NK-92 treated with Interleukin-12 subunit alpha and Interleukin-12 subunit beta, amount 100 ng/mL, for 24 hours (cell line): ENCODE measurements at regions not wholly inside any gene's neighbourhood (a gene's known extent, or its start where the extent isn't known, plus 50 kb on each side); places are given as distances from the start of the nearest gene placed in this dataset.
"Not testable (repeated sequence)": the region's sequence is repeated elsewhere in the genome, so short reads cannot be mapped to it uniquely, and the experiment has no call there.

Source experiments
- DNase-seq: peaks from one replicate; lab custom pipeline; 2025; lab: John Stamatoyannopoulos, UW

- no peak for DNase-seq
Measured at GRCh38 chr2:192536922-192537624, 342.3 kb upstream of the TMEFF2 start.

GRCh38 chr2:192535956-192536921 lies 341.5 kb upstream of the TMEFF2 start:
- no peak for DNase-seq

- DNase-seq, result no peak
Measured at GRCh38 chr2:192534072-192534471, 339.3 kb upstream of the TMEFF2 start.

GRCh38 chr2:192524642-192525251 lies 330.0 kb upstream of the TMEFF2 start:
- DNase-seq, result not testable (repeated sequence)

- not testable (repeated sequence) for DNase-seq
Measured at GRCh38 chr2:192524214-192524613, 329.5 kb upstream of the TMEFF2 start.

- no peak for DNase-seq
Measured at GRCh38 chr2:192515937-192516336, 321.2 kb upstream of the TMEFF2 start.

- DNase-seq, result no peak
Measured at GRCh38 chr2:192513575-192513974, 318.8 kb upstream of the TMEFF2 start.

GRCh38 chr2:192507836-192508450 lies 313.2 kb upstream of the TMEFF2 start:
- DNase-seq, result not testable (repeated sequence)

- DNase-seq, result no peak
Measured at GRCh38 chr2:192500550-192501200, 305.9 kb upstream of the TMEFF2 start.

- DNase-seq, result no peak
Measured at GRCh38 chr2:192499476-192499875, 304.7 kb upstream of the TMEFF2 start.

GRCh38 chr2:192498747-192499146 lies 304.0 kb upstream of the TMEFF2 start:
- DNase-seq, result no peak

GRCh38 chr2:192488158-192488557 lies 293.4 kb upstream of the TMEFF2 start:
- DNase-seq, result not testable (repeated sequence)

- DNase-seq, result no peak
Measured at GRCh38 chr2:192487636-192488035, 292.9 kb upstream of the TMEFF2 start.

- DNase-seq, result no peak
Measured at GRCh38 chr2:192484903-192485302, 290.2 kb upstream of the TMEFF2 start.

GRCh38 chr2:192480984-192481383 lies 286.3 kb upstream of the TMEFF2 start:
- no peak for DNase-seq

- no peak for DNase-seq
Measured at GRCh38 chr2:192473331-192473730, 278.6 kb upstream of the TMEFF2 start.

GRCh38 chr2:192471982-192472381 lies 277.2 kb upstream of the TMEFF2 start:
- DNase-seq, result no peak

- no peak for DNase-seq
Measured at GRCh38 chr2:192469612-192470011, 274.9 kb upstream of the TMEFF2 start.

GRCh38 chr2:192467953-192468660 lies 273.4 kb upstream of the TMEFF2 start:
- DNase-seq, result no peak

- DNase-seq, result no peak
Measured at GRCh38 chr2:192465141-192465540, 270.4 kb upstream of the TMEFF2 start.

- no peak for DNase-seq
Measured at GRCh38 chr2:192459422-192459821, 264.7 kb upstream of the TMEFF2 start.
